Epithelial cell of esophagus (primary cell): ENCODE measurements at regions not wholly inside any gene's neighbourhood (a gene's known extent, or its start where the extent isn't known, plus 50 kb on each side); places are given as distances from the start of the nearest gene placed in this dataset.

Experiments used
- DNase-seq: peaks from one replicate; pipeline ENCODE4 v3.0.0; 2010; ENCODE audit warnings: low read depth
- H3K4me3 ChIP-seq: 2 replicates; pipeline ENCODE4 v1.5.1; 2011; ENCODE audit warnings: mild to moderate bottlenecking, low read length, control low read depth
- TF ChIP-seq, protein P1 (sequence below): IDR thresholded peaks from 2 replicates; pipeline ENCODE4 v1.5.1; 2011; ENCODE audit warnings: low read depth, mild to moderate bottlenecking, low read length, control low read depth, inconsistent platforms; ENCODE audit not compliant: insufficient read depth; ENCODE audit errors: missing control alignments

DNA sequence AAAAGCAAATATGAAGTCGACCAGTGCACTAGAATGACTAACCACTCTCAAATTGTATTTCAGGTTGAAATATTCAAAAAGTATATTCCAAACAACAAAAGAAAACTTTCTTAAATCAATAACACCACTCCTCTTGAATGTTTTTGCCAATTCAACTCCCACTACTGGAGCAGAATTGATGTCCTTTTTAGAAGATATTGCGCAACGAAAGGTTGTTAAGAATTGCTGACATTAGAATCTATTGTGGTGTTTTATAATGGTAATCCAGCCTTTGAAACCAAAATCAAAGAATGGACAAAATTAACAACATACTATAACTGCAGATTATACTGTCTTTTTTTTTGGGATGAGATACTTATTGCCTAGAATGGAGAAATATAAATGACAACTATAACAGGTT, 331.3 kb downstream of the GRXCR1 start:
- no peak for DNase-seq
- TF ChIP-seq, protein P1, sequence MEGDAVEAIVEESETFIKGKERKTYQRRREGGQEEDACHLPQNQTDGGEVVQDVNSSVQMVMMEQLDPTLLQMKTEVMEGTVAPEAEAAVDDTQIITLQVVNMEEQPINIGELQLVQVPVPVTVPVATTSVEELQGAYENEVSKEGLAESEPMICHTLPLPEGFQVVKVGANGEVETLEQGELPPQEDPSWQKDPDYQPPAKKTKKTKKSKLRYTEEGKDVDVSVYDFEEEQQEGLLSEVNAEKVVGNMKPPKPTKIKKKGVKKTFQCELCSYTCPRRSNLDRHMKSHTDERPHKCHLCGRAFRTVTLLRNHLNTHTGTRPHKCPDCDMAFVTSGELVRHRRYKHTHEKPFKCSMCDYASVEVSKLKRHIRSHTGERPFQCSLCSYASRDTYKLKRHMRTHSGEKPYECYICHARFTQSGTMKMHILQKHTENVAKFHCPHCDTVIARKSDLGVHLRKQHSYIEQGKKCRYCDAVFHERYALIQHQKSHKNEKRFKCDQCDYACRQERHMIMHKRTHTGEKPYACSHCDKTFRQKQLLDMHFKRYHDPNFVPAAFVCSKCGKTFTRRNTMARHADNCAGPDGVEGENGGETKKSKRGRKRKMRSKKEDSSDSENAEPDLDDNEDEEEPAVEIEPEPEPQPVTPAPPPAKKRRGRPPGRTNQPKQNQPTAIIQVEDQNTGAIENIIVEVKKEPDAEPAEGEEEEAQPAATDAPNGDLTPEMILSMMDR: no peak
- no peak overlapping the region for H3K4me3 ChIP-seq

DNA sequence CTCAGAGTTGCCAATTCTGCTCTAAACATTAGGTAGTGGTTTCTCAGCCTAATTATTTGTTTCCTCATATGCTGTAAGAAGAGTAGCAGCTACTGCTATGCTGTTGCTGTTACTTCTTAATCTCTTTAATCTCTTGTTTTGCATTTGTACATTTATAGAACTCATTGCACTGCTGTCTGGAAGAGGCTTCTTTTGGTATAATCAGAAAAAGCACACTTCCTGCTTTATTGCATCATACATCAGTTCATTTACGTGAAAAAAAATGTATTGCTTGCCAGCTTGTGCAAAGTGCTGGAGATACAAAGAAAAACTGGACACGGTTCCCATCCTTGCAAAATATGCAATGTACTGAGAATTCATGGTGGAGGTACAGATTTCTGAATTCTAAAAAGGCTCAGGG, 332.0 kb downstream of the GRXCR1 start:
- TF ChIP-seq, protein P1: no peak
- no peak overlapping the region for H3K4me3 ChIP-seq
- DNase-seq: no peak

DNA sequence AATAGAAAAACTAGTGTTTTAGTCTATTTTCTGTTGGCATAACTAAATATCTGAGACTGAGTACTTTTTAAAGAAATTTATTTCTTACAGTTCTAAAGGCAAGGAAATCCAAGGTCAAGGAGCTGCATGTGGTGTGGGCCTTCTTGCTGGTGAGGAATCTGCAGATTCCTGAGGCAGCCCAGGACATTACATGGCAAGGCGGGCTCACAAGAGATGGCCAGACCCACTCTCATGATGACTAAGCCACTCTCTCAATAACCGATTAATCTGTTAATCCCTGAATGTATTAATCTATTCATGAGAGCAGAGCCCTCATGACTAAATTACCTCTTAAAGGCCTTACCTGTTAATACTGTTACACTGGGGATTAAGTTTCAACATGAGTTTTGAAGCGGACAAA, 340.8 kb downstream of the GRXCR1 start:
- H3K4me3 ChIP-seq: no peak overlapping the region
- TF ChIP-seq, protein P1: no peak
- no peak for DNase-seq

DNA sequence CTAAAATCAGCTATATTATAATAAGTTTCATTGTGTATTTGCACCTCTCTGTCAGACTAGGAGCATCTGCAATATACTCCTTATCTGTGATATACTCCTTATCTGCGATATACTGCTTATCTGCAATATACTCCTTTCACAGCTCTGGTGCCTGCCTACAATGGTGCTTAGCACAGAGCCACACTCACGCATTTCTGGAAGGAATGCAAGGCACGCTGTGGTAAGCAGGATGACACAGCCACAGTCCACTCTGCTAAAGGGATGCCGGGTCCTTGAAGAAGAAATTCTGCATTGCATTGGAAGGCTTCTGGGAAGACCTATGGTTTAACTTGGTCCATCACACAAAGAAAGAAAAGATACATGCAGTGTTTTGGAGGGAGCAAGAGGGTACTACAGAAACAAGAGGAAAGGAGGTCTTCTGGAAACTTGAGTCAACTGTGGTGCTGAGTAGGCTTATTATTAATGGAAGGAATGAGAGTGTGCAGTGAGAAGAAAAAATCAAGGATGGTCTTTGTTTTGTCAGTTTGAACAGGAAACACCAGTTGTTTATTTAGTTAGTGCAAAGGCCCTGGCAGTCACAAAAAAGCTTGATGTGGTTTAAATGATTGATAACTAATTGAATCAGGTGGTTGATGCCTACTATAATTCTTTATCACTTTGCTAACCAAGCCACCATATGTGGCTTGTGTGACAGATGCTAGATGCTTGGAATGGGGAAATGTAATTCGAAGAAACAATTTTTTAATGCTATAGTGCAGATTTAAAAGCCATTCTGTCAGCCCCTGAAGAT, 342.3 kb downstream of the GRXCR1 start:
- TF ChIP-seq, protein P1: no peak
- no peak overlapping the region for H3K4me3 ChIP-seq
- no peak for DNase-seq

DNA sequence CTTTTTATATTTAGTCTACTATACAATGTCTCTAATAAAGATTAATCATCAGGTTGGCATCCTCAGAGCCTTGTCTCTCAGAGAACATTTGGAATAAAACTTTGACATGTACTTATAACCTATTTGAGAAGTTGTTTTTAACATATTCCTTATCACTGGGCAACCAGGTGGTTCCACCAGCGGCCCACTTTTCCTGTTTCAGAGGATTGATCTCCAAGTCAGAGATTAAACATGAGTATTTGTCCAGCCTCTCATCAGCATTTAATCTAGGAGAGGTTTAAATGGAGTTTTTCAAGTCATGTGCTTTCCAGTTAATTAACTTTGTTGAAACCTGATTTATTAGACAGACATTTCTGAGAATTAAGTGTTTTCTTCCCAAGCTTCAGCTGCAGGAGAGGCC, 345.5 kb downstream of the GRXCR1 start:
- no peak overlapping the region for H3K4me3 ChIP-seq
- TF ChIP-seq, protein P1: no peak
- no peak for DNase-seq

DNA sequence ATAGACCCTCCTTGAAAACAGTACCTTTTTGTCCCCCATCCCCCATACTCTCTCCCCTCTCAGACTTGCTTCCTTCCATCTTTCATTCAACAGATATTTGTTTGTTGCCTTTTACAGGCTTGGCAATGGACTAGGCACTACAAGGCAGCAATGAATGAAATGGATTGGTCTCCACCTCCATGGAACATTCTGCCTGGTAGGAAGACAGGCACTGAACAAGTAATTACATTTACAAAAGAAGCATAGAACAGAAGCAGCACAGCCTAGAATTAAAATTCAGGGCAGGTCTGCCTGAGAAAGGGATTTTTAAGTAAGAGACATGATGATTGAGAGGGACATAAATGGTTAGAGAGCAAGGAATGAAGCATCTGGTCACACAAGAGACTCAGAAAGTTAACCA, 346.1 kb downstream of the GRXCR1 start:
- H3K4me3 ChIP-seq: no peak overlapping the region
- TF ChIP-seq, protein P1: no peak
- DNase-seq: no peak

DNA sequence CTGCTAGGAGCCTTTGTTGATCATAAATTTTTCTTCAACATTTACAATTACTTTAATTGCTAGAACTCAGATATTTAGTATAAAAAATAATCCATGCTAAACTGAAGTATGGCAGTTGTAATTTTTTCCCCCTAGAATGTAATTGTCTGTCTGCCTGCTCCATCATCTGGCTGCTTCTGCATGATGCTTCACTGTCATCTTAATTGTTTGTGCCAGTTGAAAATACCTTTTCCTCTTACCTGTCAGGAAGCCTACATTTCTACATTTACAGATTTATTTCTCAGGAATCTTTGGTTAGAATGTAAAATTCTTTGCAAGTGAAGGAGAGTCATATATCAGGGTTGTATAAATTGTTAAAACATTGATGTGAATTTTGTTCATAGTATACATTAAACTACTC, 348.6 kb downstream of the GRXCR1 start:
- no peak overlapping the region for H3K4me3 ChIP-seq
- TF ChIP-seq, protein P1: no peak
- DNase-seq: no peak
